ENCODE measurements at regions not wholly inside any gene's neighbourhood (a gene's known extent, or its start where the extent isn't known, plus 50 kb on each side); places are given as distances from the start of the nearest gene placed in this dataset.
A peak's percentile ranks its signal among the peaks of the same experiment; 100 is the strongest.

DNA sequence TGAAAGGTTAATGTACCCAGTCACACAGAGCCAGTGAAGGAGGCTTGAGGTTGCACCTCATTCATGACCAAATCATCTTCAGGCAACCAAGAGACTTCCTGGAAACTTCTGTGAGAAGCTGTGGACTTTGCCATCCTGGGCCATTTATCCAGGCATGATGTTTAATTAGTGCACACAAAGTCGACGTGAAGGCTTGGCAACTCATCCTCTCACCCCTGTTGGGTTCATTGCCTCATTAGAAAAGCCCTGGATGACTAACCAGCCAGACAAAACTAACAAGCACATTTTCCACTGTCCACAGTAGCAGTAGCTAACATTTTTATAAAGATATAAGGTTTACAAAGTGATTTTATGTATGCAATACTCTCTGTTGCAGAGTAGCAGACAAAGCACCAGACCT is 65.7 kb upstream of the ZNF462 start:
- no peaks in the 10 kb centered on the region for H3K9me3 ChIP-seq (ENCODE audit: low read depth)
- peak; percentile 49 for DNase-seq (ENCODE audit: low spot score)
- WGBS (ENCODE audit: low lambda C conversion rate, missing lambda C conversion rate), result 79% methylated on average over 2 of the region's 2 CpGs
- peaks cover 8% of the 10 kb centered on the region for H3K4me1 ChIP-seq (ENCODE audit: insufficient read depth)
- H3K4me2 ChIP-seq, result no peak overlapping the region
- no peaks in the 10 kb centered on the region for H3K9me2 ChIP-seq (replicated peaks; ENCODE audit: insufficient read depth)
- H3K27ac ChIP-seq, result peak overlapping the region; percentile 47
- TF ChIP-seq EZH2phosphoT487 (IDR thresholded peaks at IDR 0.05; ENCODE audit: low read depth, severe bottlenecking, unreplicated experiment) (no peak), EZH2 (IDR thresholded peaks at IDR 0.05; ENCODE audit: borderline replicate concordance) (no peak)
- TF ChIP-seq, protein P1, sequence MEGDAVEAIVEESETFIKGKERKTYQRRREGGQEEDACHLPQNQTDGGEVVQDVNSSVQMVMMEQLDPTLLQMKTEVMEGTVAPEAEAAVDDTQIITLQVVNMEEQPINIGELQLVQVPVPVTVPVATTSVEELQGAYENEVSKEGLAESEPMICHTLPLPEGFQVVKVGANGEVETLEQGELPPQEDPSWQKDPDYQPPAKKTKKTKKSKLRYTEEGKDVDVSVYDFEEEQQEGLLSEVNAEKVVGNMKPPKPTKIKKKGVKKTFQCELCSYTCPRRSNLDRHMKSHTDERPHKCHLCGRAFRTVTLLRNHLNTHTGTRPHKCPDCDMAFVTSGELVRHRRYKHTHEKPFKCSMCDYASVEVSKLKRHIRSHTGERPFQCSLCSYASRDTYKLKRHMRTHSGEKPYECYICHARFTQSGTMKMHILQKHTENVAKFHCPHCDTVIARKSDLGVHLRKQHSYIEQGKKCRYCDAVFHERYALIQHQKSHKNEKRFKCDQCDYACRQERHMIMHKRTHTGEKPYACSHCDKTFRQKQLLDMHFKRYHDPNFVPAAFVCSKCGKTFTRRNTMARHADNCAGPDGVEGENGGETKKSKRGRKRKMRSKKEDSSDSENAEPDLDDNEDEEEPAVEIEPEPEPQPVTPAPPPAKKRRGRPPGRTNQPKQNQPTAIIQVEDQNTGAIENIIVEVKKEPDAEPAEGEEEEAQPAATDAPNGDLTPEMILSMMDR (IDR thresholded peaks at IDR 0.05; ENCODE audit: poor library complexity), result no peak
- no peaks in the 10 kb centered on the region for H4K20me1 ChIP-seq (ENCODE audit: insufficient read depth, poor library complexity, severe bottlenecking)
- H3K4me3 ChIP-seq, result no peak overlapping the region
- no peaks in the 10 kb centered on the region for H3K79me2 ChIP-seq
- H3K36me3 ChIP-seq (replicated peaks; ENCODE audit: insufficient read depth, low read depth), result no peaks in the 10 kb centered on the region
- no peaks in the 10 kb centered on the region for H3K27me3 ChIP-seq
- no peak overlapping the region for H2AFZ ChIP-seq

GRCh38 chr9:106798016-106798799 is 64.8 kb upstream of the ZNF462 start:
- TF ChIP-seq, protein P1 (IDR thresholded peaks at IDR 0.05; ENCODE audit: poor library complexity), result no peak
- TF ChIP-seq EZH2phosphoT487 (IDR thresholded peaks at IDR 0.05; ENCODE audit: low read depth, severe bottlenecking, unreplicated experiment) (no peak), EZH2 (IDR thresholded peaks at IDR 0.05; ENCODE audit: borderline replicate concordance) (no peak)
- H4K20me1 ChIP-seq (ENCODE audit: insufficient read depth, poor library complexity, severe bottlenecking), result no peaks in the 10 kb centered on the region
- peaks cover 8% of the 10 kb centered on the region for H3K4me1 ChIP-seq (ENCODE audit: insufficient read depth)
- H3K4me2 ChIP-seq, result no peak overlapping the region
- no peaks in the 10 kb centered on the region for H3K79me2 ChIP-seq
- H3K36me3 ChIP-seq (replicated peaks; ENCODE audit: insufficient read depth, low read depth), result no peaks in the 10 kb centered on the region
- H3K9me2 ChIP-seq (replicated peaks; ENCODE audit: insufficient read depth), result no peaks in the 10 kb centered on the region
- no peaks in the 10 kb centered on the region for H3K9me3 ChIP-seq (ENCODE audit: low read depth)
- H3K4me3 ChIP-seq, result no peak overlapping the region
- WGBS (ENCODE audit: low lambda C conversion rate, missing lambda C conversion rate), result 75% methylated on average over 9 of the region's 9 CpGs
- H3K27me3 ChIP-seq, result no peaks in the 10 kb centered on the region
- DNase-seq (ENCODE audit: low spot score), result no peak
- no peak overlapping the region for H2AFZ ChIP-seq
- peak overlapping the region; percentile 47 for H3K27ac ChIP-seq

DNA sequence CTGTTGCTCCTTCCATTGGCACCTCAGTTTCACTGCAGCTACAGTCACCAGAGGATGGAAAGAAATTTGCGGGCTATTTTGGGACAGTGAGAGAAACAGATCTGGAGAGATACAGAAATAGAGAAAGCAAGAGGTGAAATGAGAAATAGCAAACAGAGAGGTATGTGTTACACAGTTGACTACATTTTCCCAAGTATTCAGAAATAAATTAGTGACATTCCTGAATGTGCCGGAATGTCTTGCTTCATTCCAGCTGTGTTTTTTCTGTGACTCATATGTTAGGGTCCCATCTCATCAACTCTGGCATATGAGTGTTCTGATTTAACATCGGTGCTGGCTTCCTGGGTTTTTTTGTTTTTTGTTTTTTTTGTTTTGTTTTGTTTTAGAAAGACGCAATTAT is 63.8 kb upstream of the ZNF462 start:
- no peak for DNase-seq (ENCODE audit: low spot score)
- Histone ChIP-seq H3K36me3 (replicated peaks; ENCODE audit: insufficient read depth, low read depth) (no peaks in the 10 kb centered on the region), H3K27ac (no peak overlapping the region), H3K79me2 (no peaks in the 10 kb centered on the region), H3K9me3 (ENCODE audit: low read depth) (no peaks in the 10 kb centered on the region), H3K4me1 (ENCODE audit: insufficient read depth) (peaks cover 8% of the 10 kb centered on the region), H3K9me2 (replicated peaks; ENCODE audit: insufficient read depth) (no peaks in the 10 kb centered on the region), H3K4me3 (no peak overlapping the region), H3K27me3 (no peaks in the 10 kb centered on the region), H4K20me1 (ENCODE audit: insufficient read depth, poor library complexity, severe bottlenecking) (no peaks in the 10 kb centered on the region), H3K4me2 (no peak overlapping the region), H2AFZ (no peak overlapping the region)
- TF ChIP-seq, protein P1 (IDR thresholded peaks at IDR 0.05; ENCODE audit: poor library complexity), result no peak
- TF ChIP-seq EZH2phosphoT487 (IDR thresholded peaks at IDR 0.05; ENCODE audit: low read depth, severe bottlenecking, unreplicated experiment) (no peak), EZH2 (IDR thresholded peaks at IDR 0.05; ENCODE audit: borderline replicate concordance) (no peak)
- 72% methylated on average over 4 of the region's 4 CpGs for WGBS (ENCODE audit: low lambda C conversion rate, missing lambda C conversion rate)

Measured in hepatocyte (in vitro differentiated cells).